ENCODE measurements at regions not wholly inside any gene's neighbourhood (a gene's known extent, or its start where the extent isn't known, plus 50 kb on each side); places are given as distances from the start of the nearest gene placed in this dataset.
A peak's percentile ranks its signal among the peaks of the same experiment; 100 is the strongest.

DNA sequence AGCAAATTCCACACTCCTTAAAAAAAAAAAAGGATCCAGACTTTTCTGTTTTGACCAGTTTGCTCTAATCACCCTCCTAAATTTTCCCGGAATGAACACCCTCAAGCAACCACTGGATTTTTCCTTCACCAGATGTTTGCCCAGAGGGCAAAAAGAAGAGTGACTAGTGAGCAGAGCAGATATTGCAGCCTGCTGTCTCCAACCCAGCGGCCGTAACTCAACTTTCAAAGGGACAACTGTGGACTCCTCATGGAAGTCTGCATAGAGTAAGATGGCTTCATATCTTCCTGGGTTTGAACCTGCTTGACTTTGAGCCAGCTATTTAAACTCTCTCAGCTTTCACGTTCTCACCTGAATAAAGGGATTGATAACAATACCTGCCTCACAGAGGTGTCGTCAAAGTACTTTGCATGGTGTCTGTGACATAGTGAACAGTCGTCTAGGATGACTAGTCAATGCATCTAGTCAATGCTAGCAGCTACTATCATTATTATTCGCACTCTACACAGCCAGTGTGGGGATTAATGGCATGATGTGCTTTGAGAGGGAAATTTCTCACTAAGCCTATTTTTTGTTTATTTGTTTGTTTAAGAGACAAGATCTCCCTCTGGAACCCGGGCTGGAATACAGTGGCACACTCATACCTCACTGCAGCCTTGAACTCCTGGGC lies 92.2 kb upstream of the HIVEP1 start:
- no peak for TF ChIP-seq POLR2AphosphoS5 (IDR thresholded peaks at IDR 0.05; ENCODE audit: control insufficient read depth, insufficient read depth, low read depth, low read length)
- no peak for TF ChIP-seq FOS (IDR thresholded peaks at IDR 0.05; ENCODE audit: extremely low read depth, insufficient read length)
- TF ChIP-seq, protein P1, sequence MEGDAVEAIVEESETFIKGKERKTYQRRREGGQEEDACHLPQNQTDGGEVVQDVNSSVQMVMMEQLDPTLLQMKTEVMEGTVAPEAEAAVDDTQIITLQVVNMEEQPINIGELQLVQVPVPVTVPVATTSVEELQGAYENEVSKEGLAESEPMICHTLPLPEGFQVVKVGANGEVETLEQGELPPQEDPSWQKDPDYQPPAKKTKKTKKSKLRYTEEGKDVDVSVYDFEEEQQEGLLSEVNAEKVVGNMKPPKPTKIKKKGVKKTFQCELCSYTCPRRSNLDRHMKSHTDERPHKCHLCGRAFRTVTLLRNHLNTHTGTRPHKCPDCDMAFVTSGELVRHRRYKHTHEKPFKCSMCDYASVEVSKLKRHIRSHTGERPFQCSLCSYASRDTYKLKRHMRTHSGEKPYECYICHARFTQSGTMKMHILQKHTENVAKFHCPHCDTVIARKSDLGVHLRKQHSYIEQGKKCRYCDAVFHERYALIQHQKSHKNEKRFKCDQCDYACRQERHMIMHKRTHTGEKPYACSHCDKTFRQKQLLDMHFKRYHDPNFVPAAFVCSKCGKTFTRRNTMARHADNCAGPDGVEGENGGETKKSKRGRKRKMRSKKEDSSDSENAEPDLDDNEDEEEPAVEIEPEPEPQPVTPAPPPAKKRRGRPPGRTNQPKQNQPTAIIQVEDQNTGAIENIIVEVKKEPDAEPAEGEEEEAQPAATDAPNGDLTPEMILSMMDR (IDR thresholded peaks at IDR 0.05 in 2 of 3, conservative IDR thresholded peaks at IDR 0.05 in 1 of 3; ENCODE audit: insufficient read depth in 2 of 3, low read depth in 1 of 3, low read length in 3 of 3) = no peak
- TF ChIP-seq HNRNPUL1 (IDR thresholded peaks at IDR 0.05; ENCODE audit: low read length) = no peak
- TF ChIP-seq SMAD4 (CRISPR knock-in tag; conservative IDR thresholded peaks at IDR 0.05) = 0 out of 2 replicates have a peak, but pooled peaks have one; percentile 40
- TF ChIP-seq, protein P2, sequence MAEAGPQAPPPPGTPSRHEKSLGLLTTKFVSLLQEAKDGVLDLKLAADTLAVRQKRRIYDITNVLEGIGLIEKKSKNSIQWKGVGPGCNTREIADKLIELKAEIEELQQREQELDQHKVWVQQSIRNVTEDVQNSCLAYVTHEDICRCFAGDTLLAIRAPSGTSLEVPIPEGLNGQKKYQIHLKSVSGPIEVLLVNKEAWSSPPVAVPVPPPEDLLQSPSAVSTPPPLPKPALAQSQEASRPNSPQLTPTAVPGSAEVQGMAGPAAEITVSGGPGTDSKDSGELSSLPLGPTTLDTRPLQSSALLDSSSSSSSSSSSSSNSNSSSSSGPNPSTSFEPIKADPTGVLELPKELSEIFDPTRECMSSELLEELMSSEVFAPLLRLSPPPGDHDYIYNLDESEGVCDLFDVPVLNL (CRISPR knock-in tag; IDR thresholded peaks at IDR 0.05; ENCODE audit: low read depth) = no peak
- TF ChIP-seq ARID4B (CRISPR knock-in tag; IDR thresholded peaks at IDR 0.05) = no peak
- TF ChIP-seq ZNF282 (CRISPR knock-in tag; IDR thresholded peaks at IDR 0.05) = no peak
- no peak for TF ChIP-seq PRPF4 (IDR thresholded peaks at IDR 0.05; ENCODE audit: insufficient read depth, low read depth, low read length, poor library complexity, severe bottlenecking)
- TF ChIP-seq TCF7L2 (IDR thresholded peaks at IDR 0.05; ENCODE audit: low read depth, low read length) = no peak
- no peak for TF ChIP-seq SREBF2 (CRISPR knock-in tag; IDR thresholded peaks at IDR 0.05)

All from K562 (cell line).